ENCODE measurements at regions not wholly inside any gene's neighbourhood (a gene's known extent, or its start where the extent isn't known, plus 50 kb on each side); places are given as distances from the start of the nearest gene placed in this dataset.

- TF ChIP-seq EGR1 (IDR thresholded peaks at IDR 0.05) (no peak), FOXM1 (IDR thresholded peaks at IDR 0.05; ENCODE audit: borderline replicate concordance, low read depth) (no peak), TEAD4 (IDR thresholded peaks at IDR 0.05) (no peak), TCF12 (IDR thresholded peaks at IDR 0.05; ENCODE audit: low read depth) (no peak), RAD21 (IDR thresholded peaks at IDR 0.05; ENCODE audit: low read depth) (no peak), YY1 (IDR thresholded peaks at IDR 0.05; ENCODE audit: low read depth) (no peak), USF1 (IDR thresholded peaks at IDR 0.05) (no peak), CEBPB (IDR thresholded peaks at IDR 0.05) (no peak), NFIC (IDR thresholded peaks at IDR 0.05) (no peak), TAF1 (IDR thresholded peaks at IDR 0.05; ENCODE audit: low read depth) (no peak), MAX (IDR thresholded peaks at IDR 0.05) (no peak), EP300 (IDR thresholded peaks at IDR 0.05; ENCODE audit: borderline replicate concordance) (no peak), ZBTB7A (IDR thresholded peaks at IDR 0.05; ENCODE audit: low read depth) (no peak)
Measured at GRCh38 chr20:48015943-48016723, 230.9 kb upstream of the SULF2 start.

GRCh38 chr20:48015141-48015910 lies 230.0 kb upstream of the SULF2 start:
- TF ChIP-seq ZBTB7A (IDR thresholded peaks at IDR 0.05; ENCODE audit: low read depth) = no peak
- TF ChIP-seq MAX (IDR thresholded peaks at IDR 0.05) = no peak
- no peak for TF ChIP-seq TEAD4 (IDR thresholded peaks at IDR 0.05)
- TF ChIP-seq EGR1 (IDR thresholded peaks at IDR 0.05) = no peak
- no peak for TF ChIP-seq REST (IDR thresholded peaks at IDR 0.05; ENCODE audit: low read depth)

- TF ChIP-seq ZBTB7A (IDR thresholded peaks at IDR 0.05; ENCODE audit: low read depth) (no peak), RAD21 (IDR thresholded peaks at IDR 0.05; ENCODE audit: low read depth) (no peak), TAF1 (IDR thresholded peaks at IDR 0.05; ENCODE audit: low read depth) (no peak), CEBPB (IDR thresholded peaks at IDR 0.05) (no peak), REST (IDR thresholded peaks at IDR 0.05; ENCODE audit: low read depth) (no peak), NFIC (IDR thresholded peaks at IDR 0.05) (no peak), TCF12 (IDR thresholded peaks at IDR 0.05; ENCODE audit: low read depth) (no peak), CREB1 (IDR thresholded peaks at IDR 0.05; ENCODE audit: low read depth) (no peak), TEAD4 (IDR thresholded peaks at IDR 0.05) (no peak), USF1 (IDR thresholded peaks at IDR 0.05) (no peak), FOXM1 (IDR thresholded peaks at IDR 0.05; ENCODE audit: borderline replicate concordance, low read depth) (no peak), YY1 (IDR thresholded peaks at IDR 0.05; ENCODE audit: low read depth) (no peak), MAX (IDR thresholded peaks at IDR 0.05) (no peak), EP300 (IDR thresholded peaks at IDR 0.05; ENCODE audit: borderline replicate concordance) (no peak)
Measured at GRCh38 chr20:48012401-48012974, 227.2 kb upstream of the SULF2 start.

GRCh38 chr20:48011025-48011424 lies 225.7 kb upstream of the SULF2 start:
- TF ChIP-seq YY1 (IDR thresholded peaks at IDR 0.05; ENCODE audit: low read depth) = no peak
- TF ChIP-seq TEAD4 (IDR thresholded peaks at IDR 0.05) = no peak
- TF ChIP-seq REST (IDR thresholded peaks at IDR 0.05; ENCODE audit: low read depth) = no peak
- no peak for TF ChIP-seq TAF1 (IDR thresholded peaks at IDR 0.05; ENCODE audit: low read depth)
- no peak for TF ChIP-seq EGR1 (IDR thresholded peaks at IDR 0.05)
- TF ChIP-seq NFIC (IDR thresholded peaks at IDR 0.05) = no peak
- TF ChIP-seq CREB1 (IDR thresholded peaks at IDR 0.05; ENCODE audit: low read depth) = no peak
- TF ChIP-seq RAD21 (IDR thresholded peaks at IDR 0.05; ENCODE audit: low read depth) = no peak
- no peak for TF ChIP-seq EP300 (IDR thresholded peaks at IDR 0.05; ENCODE audit: borderline replicate concordance)
- no peak for TF ChIP-seq TCF12 (IDR thresholded peaks at IDR 0.05; ENCODE audit: low read depth)
- TF ChIP-seq ZBTB7A (IDR thresholded peaks at IDR 0.05; ENCODE audit: low read depth) = no peak

Measured in Ishikawa (cell line).